B cell (primary cell): ENCODE measurements at regions not wholly inside any gene's neighbourhood (a gene's known extent, or its start where the extent isn't known, plus 50 kb on each side); places are given as distances from the start of the nearest gene placed in this dataset.

ENCODE experiments used
- ATAC-seq: fragments of 200-7000 bp; cut with Tn5 transposase; one replicate; pipeline ENCODE4 v1.10.0; 2021; ENCODE audit warnings: low read depth, mild to moderate bottlenecking, moderate number of reproducible peaks, moderate library complexity
- CTCF ChIA-PET: fragments of 350-600 bp; sonication (Branson Sonifier 250); formaldehyde crosslinking; loops from one replicate; lab custom pipeline; 2021; ENCODE audit warnings: antibody characterized with exemption, inconsistent platforms; lab: Charles Lee
- POLR2A ChIA-PET: fragments of 350-600 bp; sonication (Branson Sonifier 250); formaldehyde crosslinking; loops from one replicate; lab custom pipeline; 2021; ENCODE audit warnings: antibody characterized with exemption; lab: Charles Lee
- DNase-seq: peaks from one replicate; pipeline ENCODE4 v3.0.0; 2013
- H2AFZ ChIP-seq: 2 replicates; pipeline ENCODE4 v1.6.1; 2012; ENCODE audit warnings: mild to moderate bottlenecking, low read depth, low read length; ENCODE audit not compliant: insufficient read depth, poor library complexity, severe bottlenecking
- H3K27ac ChIP-seq, 2 donors: 1 replicate in 1 of 2; 2 replicates in 1 of 2; pipeline ENCODE4 v1.5.1; 2012 to 2013; ENCODE audit warnings: low read length in 2 of 2, mild to moderate bottlenecking in 2 of 2, moderate library complexity in 1 of 2
- H3K27me3 ChIP-seq, 4 experiments: fragments of 200-600 bp in 1 of 4; sonication (generic) in 1 of 4; replicated peaks in 1 of 4; 1 replicate in 2 of 4; 2 replicates in 2 of 4; pipeline versions ENCODE4 v1.6.1 to v1.7.0; 2013 to 2016; ENCODE audit warnings: low read length in 3 of 4, mild to moderate bottlenecking in 2 of 4, mixed read lengths in 1 of 4, moderate library complexity in 1 of 4; ENCODE audit not compliant: insufficient read depth in 4 of 4, control insufficient read depth in 3 of 4; ENCODE audit errors: control extremely low read depth in 1 of 4
- H3K36me3 ChIP-seq, 2 experiments: replicated peaks in 1 of 2; 1 replicate in 1 of 2; 2 replicates in 1 of 2; pipeline versions ENCODE4 v1.6.1 to v1.7.1; 2013; ENCODE audit warnings: low read length in 1 of 2; ENCODE audit not compliant: insufficient read depth in 2 of 2, control insufficient read depth in 1 of 2; ENCODE audit errors: control extremely low read depth in 1 of 2, extremely low read depth in 1 of 2
- H3K4me1 ChIP-seq, 2 donors: fragments of 200-600 bp in 1 of 2; sonication (generic) in 1 of 2; 1 replicate in 1 of 2; 2 replicates in 1 of 2; pipeline versions ENCODE4 v1.5.1 to v1.6.1; 2013 to 2017; ENCODE audit warnings: low read length in 2 of 2; ENCODE audit not compliant: control insufficient read depth in 2 of 2, insufficient read depth in 2 of 2
- H3K4me2 ChIP-seq: replicated peaks from 2 replicates; pipeline ENCODE3; 2012; ENCODE audit warnings: mild to moderate bottlenecking, low read depth, low read length; ENCODE audit not compliant: poor library complexity, severe bottlenecking
- H3K4me3 ChIP-seq, 5 experiments: fragments of 200-600 bp in 1 of 5; sonication (generic) in 1 of 5; 1 replicate in 3 of 5; 2 replicates in 2 of 5; pipeline versions ENCODE4 v1.5.1 to v1.7.0; 2011 to 2016; ENCODE audit warnings: low read length in 4 of 5, mild to moderate bottlenecking in 4 of 5, low read depth in 2 of 5, control low read depth in 1 of 5, moderate library complexity in 1 of 5; ENCODE audit not compliant: insufficient read depth in 1 of 5; ENCODE audit errors: control extremely low read depth in 1 of 5, extremely low read depth in 1 of 5
- H3K79me2 ChIP-seq: fragments of 200-600 bp; sonication (generic); one replicate; pipeline ENCODE4 v1.6.0; 2016; ENCODE audit warnings: low read length; ENCODE audit not compliant: control insufficient read depth, insufficient read depth
- H3K9ac ChIP-seq: fragments of 200-600 bp; sonication (generic); 2 replicates; pipeline ENCODE4 v1.6.1; 2017; ENCODE audit warnings: mild to moderate bottlenecking, low read length, moderate library complexity
- H3K9me3 ChIP-seq, 3 donors: one replicate each; pipeline versions ENCODE4 v1.6.1 to v1.7.1; 2013; ENCODE audit warnings: low read length in 2 of 3; ENCODE audit not compliant: control insufficient read depth in 2 of 3, insufficient read depth in 1 of 3; ENCODE audit errors: control extremely low read depth in 1 of 3
- H4K20me1 ChIP-seq: 2 replicates; pipeline ENCODE4 v1.6.0; 2012; ENCODE audit warnings: mild to moderate bottlenecking, low read length; ENCODE audit not compliant: insufficient read depth, control insufficient read depth, poor library complexity, severe bottlenecking
- H3K27ac Mint-ChIP-seq: one replicate; pipeline ENCODE4 v1.8.0; 2021; ENCODE audit warnings: mixed read lengths
- H3K27me3 Mint-ChIP-seq: one replicate; pipeline ENCODE4 v1.8.0; 2021; ENCODE audit warnings: mixed read lengths
- H3K4me1 Mint-ChIP-seq: one replicate; pipeline ENCODE4 v1.8.0; 2021; ENCODE audit warnings: mixed read lengths
- H3K4me3 Mint-ChIP-seq: one replicate; pipeline ENCODE4 v1.8.0; 2021; ENCODE audit warnings: mixed read lengths
- H3K9me3 Mint-ChIP-seq: one replicate; pipeline ENCODE4 v1.8.0; 2022; ENCODE audit warnings: mixed read lengths; ENCODE audit not compliant: insufficient read depth
- EZH2 ChIP-seq: IDR thresholded peaks from 2 replicates; pipeline ENCODE4 v1.6.1; 2012; ENCODE audit warnings: borderline replicate concordance, low read depth, mild to moderate bottlenecking, moderate library complexity, low read length; ENCODE audit not compliant: insufficient read depth, poor library complexity, severe bottlenecking
- whole genome bisulfite sequencing: methylation state at CpG from one replicate; pipeline ENCODE4 v1.1.5; 2013; ENCODE audit warnings: missing lambda C conversion rate; ENCODE audit not compliant: insufficient coverage; 5-methylcytosine and 5-hydroxymethylcytosine counted together
- intact Hi-C: fragments of 100-400 bp; cut with micrococcal nuclease; formaldehyde crosslinking; loops from one replicate; pipeline ENCODE4 v1.10.0; 2022
- TF ChIP-seq, protein P1 (sequence below): fragments of 200-600 bp; IDR thresholded peaks from one replicate; pipeline ENCODE4 v1.8.0; 2022; ENCODE audit warnings: antibody characterized with exemption, mild to moderate bottlenecking

DNA sequence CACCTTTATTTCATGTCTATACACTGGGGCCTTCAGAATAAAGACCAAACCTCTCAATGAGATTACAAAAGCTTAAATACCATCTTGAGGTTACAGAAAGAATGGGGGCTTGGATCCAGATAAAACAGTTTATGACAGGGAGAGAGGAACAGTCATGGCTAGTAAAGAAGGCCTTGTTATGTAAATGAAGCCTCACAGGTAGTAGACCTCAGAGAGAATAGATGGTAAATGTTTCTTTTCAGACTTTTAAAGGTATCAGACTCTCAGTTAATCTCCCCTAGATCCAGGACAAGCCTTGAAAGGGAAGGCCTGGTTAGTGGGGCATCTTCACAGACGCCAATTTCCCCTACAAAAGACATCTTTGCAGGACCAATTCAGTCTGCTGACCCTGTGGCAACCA, 1325.6 kb downstream of the HACE1 start:
- H3K4me3 ChIP-seq, result no peak overlapping the region
- no peaks in the 10 kb centered on the region for H3K27me3 ChIP-seq
- Mint-ChIP-seq H3K9me3 (no peaks in the 10 kb centered on the region), H3K4me3 (no peak overlapping the region), H3K27ac (no peak overlapping the region), H3K4me1 (no peaks in the 10 kb centered on the region), H3K27me3 (no peaks in the 10 kb centered on the region)
- DNase-seq, result no peak
- H3K4me2 ChIP-seq, result no peak overlapping the region
- H3K4me1 ChIP-seq, result no peaks in the 10 kb centered on the region
- H2AFZ ChIP-seq, result no peak overlapping the region
- no peak for TF ChIP-seq EZH2
- TF ChIP-seq, protein P1, sequence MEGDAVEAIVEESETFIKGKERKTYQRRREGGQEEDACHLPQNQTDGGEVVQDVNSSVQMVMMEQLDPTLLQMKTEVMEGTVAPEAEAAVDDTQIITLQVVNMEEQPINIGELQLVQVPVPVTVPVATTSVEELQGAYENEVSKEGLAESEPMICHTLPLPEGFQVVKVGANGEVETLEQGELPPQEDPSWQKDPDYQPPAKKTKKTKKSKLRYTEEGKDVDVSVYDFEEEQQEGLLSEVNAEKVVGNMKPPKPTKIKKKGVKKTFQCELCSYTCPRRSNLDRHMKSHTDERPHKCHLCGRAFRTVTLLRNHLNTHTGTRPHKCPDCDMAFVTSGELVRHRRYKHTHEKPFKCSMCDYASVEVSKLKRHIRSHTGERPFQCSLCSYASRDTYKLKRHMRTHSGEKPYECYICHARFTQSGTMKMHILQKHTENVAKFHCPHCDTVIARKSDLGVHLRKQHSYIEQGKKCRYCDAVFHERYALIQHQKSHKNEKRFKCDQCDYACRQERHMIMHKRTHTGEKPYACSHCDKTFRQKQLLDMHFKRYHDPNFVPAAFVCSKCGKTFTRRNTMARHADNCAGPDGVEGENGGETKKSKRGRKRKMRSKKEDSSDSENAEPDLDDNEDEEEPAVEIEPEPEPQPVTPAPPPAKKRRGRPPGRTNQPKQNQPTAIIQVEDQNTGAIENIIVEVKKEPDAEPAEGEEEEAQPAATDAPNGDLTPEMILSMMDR, result no peak
- no peaks in the 10 kb centered on the region for H3K36me3 ChIP-seq
- H3K9me3 ChIP-seq, result no peaks in the 10 kb centered on the region
- intact Hi-C loops, result no loop called here
- no peaks in the 10 kb centered on the region for H3K79me2 ChIP-seq
- no peak for ATAC-seq
- H4K20me1 ChIP-seq, result no peaks in the 10 kb centered on the region
- no CpG with 5 or more reads among the region's 1 CpG for WGBS
- H3K9ac ChIP-seq, result no peak overlapping the region
- no peak overlapping the region for H3K27ac ChIP-seq
- ChIA-PET POLR2A (no interaction called here), CTCF (no interaction called here)

DNA sequence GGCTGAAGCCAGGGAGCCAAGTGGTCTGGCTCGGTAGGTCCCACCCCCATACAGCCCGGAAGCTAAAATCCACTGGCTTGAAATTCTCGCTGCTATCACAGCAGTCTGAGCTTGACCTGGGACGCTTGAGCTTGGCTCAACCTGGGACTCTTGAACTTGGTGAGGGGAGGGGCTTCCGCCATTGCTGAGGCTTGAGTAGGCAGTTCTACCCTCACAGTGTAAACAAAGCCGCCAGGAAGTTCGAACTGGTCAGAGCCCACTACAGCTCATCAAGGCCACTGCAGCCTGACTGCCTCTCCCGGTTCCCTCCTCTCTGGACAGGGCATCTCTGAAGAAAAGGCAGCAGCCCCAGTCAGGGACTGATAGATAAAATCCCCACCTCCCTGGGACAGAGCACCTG, 1337.7 kb downstream of the HACE1 start:
- Mint-ChIP-seq H3K4me1 (no peaks in the 10 kb centered on the region), H3K27ac (no peak overlapping the region), H3K9me3 (peaks cover 7% of the 10 kb centered on the region), H3K4me3 (no peak overlapping the region), H3K27me3 (no peaks in the 10 kb centered on the region)
- ChIA-PET POLR2A (no interaction called here), CTCF (no interaction called here)
- no peak overlapping the region for H3K4me3 ChIP-seq
- DNase-seq, result no peak
- H3K9ac ChIP-seq, result no peak overlapping the region
- no peaks in the 10 kb centered on the region for H3K79me2 ChIP-seq
- no peaks in the 10 kb centered on the region for H4K20me1 ChIP-seq
- 82% methylated on average over 4 of the region's 8 CpGs for WGBS
- no peaks in the 10 kb centered on the region for H3K27me3 ChIP-seq
- H3K27ac ChIP-seq, result no peak overlapping the region
- no peaks in the 10 kb centered on the region for H3K36me3 ChIP-seq
- TF ChIP-seq, protein P1, result no peak
- TF ChIP-seq EZH2, result no peak
- no peak overlapping the region for H2AFZ ChIP-seq
- intact Hi-C loops, result no loop called here
- peaks cover 0 to 10% (median 0%) of the 10 kb centered on the region in 3 donors for H3K9me3 ChIP-seq
- H3K4me2 ChIP-seq, result no peak overlapping the region
- no peak for ATAC-seq
- no peaks in the 10 kb centered on the region for H3K4me1 ChIP-seq
